ENCODE measurements at regions not wholly inside any gene's neighbourhood (a gene's known extent, or its start where the extent isn't known, plus 50 kb on each side); places are given as distances from the start of the nearest gene placed in this dataset.

DNA sequence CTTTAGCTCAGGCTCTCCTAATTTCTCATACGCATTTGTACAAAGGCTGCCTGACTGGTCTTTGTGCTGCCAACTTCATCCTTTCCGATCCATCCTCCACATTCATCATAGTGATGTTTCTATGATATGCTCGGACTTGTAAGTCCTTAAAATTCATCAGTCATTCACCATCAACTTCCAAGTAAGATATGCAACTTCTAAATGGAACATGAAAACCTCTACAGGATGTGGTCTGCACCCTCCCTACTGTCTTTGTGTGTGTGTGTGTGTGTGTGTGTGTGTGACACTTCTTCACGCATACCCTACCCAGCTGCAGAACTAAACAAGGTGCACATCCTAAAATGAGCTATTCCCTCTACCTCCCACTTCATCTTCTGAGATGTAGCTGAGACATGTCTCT, 397.9 kb upstream of the NR5A2 start:
- no peak for DNase-seq (ENCODE audit: low spot score)

GRCh38 chr1:199639453-199639852, 388.1 kb upstream of the NR5A2 start:
- no peak for DNase-seq (ENCODE audit: low spot score)

DNA sequence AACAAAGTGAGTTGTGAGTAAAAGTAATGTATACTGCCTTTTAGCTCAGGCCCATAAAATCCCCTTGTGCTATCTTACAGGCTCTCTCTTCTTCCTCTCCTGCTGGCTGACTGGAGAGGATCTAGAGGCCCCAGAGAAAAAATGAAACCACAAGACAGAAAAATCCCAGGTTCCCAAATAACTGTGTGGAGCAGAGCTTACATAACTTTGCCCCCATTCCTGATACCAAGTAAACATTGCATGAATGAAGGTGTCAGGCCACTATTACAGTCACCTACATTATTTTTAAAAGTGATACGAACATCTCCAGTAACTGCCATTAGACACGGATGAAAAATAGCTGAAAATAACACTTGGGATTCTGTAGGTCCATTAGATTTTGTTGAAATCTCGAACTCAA, 386.0 kb upstream of the NR5A2 start:
- no peak for DNase-seq (ENCODE audit: low spot score)

DNA sequence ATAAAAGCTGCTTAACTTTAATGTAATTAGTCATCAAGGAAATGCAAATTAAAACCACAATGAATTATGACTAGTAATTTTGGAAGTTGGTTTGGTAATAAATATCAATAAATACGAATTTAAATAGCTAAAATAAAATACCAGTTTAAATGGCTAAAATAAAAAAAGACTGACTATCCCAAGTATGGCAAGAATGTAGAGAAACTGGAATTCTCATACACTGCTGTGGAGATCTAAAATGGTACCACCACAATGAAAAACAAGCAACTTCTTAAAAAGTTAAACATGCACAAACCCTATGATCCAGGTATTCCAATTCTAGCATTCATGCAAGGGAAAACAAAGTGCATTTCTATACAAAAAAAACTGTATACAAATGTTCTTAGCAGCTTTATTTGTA, 382.6 kb upstream of the NR5A2 start:
- DNase-seq (ENCODE audit: low spot score), result no peak

DNA sequence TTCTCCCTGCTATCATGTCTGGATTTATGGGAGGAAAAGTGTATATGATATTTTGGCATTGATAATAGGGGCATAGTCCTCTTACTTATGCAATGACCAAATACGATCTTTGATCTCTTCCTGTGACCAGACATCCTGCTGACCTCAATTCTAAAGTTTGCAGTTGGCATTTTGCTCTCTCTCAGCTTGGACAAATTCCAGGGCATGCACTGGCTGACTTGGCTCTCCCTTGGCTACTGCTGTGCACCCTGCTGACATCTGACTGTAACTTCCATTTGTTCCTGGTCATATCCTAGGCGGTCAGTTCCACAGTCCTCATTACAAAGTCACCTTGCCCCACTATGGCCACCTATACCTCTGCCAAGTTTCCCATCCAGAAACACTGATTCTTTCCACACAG, 380.7 kb upstream of the NR5A2 start:
- DNase-seq (ENCODE audit: low spot score), result no peak

GRCh38 chr1:199657449-199657848, 370.1 kb upstream of the NR5A2 start:
- no peak for DNase-seq (ENCODE audit: low spot score)

DNA sequence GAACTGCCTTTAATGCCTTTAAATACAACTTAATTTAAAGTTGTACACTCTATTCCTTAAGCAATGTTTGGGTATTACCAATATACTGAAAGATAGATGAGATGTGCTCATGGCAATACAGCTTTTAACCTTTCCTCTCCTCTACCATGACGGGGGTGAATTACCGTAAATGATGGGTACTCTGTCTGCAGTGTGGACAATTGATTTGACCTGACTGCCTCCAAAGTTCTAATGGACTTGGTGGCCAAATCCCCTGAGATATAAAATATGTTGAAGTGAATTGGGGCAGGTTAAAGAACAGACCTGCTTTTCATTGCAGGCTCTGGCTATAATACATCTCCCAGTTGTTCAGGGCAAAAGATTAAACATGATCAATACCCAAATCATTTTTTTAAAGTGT, 367.4 kb upstream of the NR5A2 start:
- no peak for DNase-seq (ENCODE audit: low spot score)

DNA sequence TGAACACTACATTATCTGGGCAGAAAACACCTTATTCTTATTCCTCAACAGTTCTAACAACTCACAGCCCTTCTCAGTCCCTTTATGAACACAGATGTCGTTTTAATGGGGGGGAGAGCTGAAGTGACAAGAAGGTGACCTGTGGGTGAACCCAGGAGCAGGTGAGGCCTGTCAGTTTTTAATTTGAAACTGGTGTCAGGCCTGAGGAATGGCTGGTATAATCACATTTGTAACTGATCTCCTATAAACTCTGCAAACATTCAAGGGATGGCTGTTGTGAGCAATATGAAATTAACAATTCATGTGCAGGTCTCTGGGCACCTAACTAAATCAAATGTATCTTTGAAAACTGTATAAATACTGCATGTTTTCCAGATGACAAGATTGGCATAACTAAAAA, 362.1 kb upstream of the NR5A2 start:
- no peak for DNase-seq (ENCODE audit: low spot score)

GRCh38 chr1:199667089-199667488, 360.4 kb upstream of the NR5A2 start:
- no peak for DNase-seq (ENCODE audit: low spot score)

DNA sequence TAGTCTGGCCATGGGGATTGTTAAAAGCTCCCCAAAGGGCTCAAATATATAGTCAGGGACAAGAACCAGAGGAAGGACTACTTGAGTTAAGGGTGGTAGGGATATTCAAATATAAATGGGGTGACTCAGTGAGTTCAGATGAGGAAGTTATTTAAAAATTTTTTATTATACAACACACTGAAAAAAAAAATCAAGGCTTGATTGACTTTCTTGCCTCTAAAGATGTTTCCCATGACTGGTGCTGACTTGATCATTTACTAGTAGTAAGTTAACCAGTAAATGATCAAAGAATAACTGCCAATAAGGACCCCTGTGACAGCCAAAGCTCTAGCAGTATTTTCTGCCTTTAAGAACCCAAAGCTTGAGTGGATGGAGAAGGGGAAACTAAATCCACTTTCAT, 357.6 kb upstream of the NR5A2 start:
- DNase-seq (ENCODE audit: low spot score), result no peak

DNA sequence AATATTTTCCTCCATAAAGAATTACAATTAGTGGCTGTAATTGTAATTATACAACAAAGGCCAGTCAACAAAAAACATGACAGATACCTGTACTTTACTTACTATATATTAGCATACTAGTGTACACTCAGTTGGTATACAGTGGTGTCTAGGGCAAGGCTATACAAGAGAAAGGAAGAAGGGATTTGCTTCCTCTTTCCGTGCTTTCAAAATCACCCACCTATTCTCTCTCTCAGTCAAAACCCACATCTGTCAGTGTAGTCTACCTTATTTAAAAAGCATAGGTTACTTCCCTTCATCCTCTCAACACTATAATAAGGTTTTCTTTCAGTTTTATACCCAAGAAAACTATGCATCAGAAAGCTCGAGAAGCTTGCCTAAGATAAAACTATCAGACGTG, 355.8 kb upstream of the NR5A2 start:
- DNase-seq (ENCODE audit: low spot score), result no peak

DNA sequence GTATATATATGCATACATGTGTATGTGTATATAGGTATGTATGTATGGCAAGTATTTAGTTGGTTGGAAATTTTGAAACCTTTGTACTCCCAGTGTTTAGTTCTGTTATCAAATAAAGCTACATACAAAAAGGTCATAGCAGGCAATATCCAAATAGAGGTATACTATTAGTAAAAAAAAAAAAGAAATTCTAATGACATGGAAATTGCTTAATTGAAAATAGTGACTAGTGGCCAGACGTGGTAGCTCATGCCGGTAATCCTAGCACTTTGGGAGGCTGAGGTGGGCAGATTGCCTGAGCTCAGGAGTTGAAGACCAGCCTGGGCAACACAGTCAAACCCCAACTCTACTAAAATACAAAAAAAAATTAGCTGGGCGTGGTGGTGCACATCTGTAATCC, 351.6 kb upstream of the NR5A2 start:
- DNase-seq (ENCODE audit: low spot score), result no peak

- no peak for DNase-seq (ENCODE audit: low spot score)
These were observed 348.7 kb upstream of the NR5A2 start for GRCh38 chr1:199678771-199679170.

DNA sequence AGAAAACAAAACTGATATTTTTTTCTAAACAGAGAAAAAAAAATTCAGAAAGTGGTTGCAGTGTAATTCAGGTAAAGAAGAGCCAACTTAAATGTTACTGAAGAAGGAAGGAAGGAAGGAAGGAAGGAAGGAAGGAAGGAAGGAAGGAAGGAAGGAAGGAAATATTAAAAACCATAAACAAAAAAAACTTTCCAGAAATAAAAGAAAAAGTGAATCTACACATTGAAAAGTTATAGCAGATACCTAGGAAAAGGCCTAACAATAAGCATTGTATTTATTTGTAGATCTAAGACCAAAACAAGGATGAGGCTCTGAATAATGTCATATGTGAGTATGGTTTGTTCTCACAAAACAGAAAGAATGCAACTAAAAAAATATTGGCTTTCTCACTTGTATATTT, 345.4 kb upstream of the NR5A2 start:
- DNase-seq (ENCODE audit: low spot score), result no peak

DNA sequence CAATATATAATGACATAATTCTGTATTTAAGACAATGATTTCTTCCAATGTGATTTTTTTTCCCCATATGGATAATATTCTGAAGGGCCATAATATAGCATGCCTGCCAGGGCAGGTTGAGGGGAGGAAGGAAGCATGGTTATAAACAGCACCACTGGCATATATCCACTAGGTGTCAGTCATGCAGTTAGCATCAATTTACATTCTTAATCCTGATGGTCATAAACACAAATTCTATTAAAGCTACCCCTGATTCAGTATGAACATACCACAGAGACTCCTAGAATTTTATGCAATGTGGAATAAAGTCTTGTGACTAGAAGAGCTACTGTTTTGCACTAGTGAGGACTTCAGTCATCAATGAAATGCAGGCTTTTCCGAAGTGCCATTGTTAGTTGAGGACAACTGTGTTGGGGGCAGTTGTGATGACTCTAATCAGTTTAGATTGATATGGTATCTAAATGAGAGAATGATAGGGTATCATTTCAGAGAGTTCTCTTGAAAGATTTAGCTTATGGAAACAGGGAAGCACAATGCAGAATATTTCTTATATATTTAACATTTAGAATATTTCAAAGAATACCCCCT, 342.7 kb upstream of the NR5A2 start:
- DNase-seq (ENCODE audit: low spot score), result peak; percentile 63

- peak; percentile 55 for DNase-seq (ENCODE audit: low spot score)
These were observed 342.1 kb upstream of the NR5A2 start for GRCh38 chr1:199685369-199685768.

DNA sequence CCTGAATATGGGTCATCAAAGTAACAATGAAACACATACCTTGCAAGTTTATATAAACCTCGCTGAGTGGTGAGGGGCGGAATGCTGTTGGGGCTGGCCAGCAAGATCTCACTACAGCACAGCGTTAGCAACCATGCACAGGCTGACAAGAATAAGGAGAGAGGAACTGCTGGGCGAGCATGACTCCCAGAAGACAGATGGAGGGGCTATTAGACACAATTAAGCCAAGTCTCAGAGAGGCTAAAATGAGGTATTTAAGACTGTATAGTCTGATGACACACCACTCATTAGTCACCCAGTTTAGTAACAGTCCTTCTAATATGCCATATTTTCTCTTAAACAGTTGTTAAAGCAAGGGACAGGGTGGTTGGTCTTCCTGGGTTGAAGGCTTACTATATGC, 340.2 kb upstream of the NR5A2 start:
- DNase-seq (ENCODE audit: low spot score), result peak; percentile 12

- DNase-seq (ENCODE audit: low spot score), result no peak
These were observed 339.3 kb upstream of the NR5A2 start for GRCh38 chr1:199688133-199688676.

- DNase-seq (ENCODE audit: low spot score), result no peak
These were observed 338.7 kb upstream of the NR5A2 start for GRCh38 chr1:199688774-199689173.

DNA sequence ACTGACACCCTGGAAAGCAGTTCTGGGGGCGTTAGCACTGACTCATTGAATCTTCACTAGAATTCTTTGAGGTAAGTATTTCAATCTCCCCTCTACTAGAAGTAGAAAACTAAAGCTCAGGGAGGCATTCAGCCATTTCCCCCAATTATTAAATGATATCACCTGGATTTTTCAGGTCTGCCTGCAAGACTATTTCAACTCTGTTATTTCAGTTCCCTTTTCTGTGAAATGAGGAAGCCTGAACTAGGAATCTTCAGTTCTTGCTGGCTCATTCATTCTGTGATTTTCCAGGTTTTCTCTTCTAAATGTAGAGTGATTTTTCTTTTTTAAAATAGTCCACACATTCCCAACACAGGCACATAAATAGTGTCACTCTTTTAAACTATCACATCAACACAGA, 337.0 kb upstream of the NR5A2 start:
- DNase-seq (ENCODE audit: low spot score), result no peak

DNA sequence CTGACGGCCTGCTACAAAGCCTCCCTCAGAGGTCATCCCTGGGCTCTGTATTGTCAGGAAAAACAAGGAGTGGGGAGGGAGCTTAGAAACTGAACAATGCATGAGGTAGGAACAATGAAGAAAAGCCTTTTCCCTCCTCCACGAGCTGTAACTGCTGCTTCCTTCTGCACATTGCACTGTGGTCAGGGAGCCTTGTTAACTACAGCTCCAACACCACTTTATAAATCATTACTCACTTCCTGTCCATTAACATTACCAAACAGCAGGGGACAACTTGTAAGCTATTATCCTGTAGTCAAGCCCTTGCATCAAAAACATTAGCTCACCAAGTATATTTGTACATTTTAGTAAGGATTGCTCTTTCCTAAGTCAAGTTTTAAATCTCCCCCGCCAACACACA, 336.0 kb upstream of the NR5A2 start:
- DNase-seq (ENCODE audit: low spot score), result peak; percentile 66

DNA sequence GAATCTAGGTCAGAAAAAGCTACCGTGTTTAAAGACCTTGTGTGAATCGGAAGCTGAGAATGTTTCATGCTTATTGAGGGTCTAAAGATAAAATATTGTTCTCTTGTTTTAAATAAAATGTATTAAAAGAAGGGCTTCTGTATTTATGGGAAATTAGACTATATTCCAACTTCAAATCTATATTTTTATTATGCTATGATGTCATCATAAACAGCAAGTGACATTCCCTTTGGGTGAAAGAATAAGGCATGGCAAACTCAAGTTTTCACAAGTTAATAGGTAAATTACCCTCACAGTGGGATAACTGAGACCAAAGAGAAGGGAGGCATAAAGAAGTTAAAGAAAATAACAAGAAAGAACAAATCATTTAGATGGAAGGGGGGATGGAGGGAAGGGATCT, 333.8 kb upstream of the NR5A2 start:
- no peak for DNase-seq (ENCODE audit: low spot score)

- DNase-seq (ENCODE audit: low spot score), result no peak
These were observed 331.3 kb upstream of the NR5A2 start for GRCh38 chr1:199696225-199696624.

DNA sequence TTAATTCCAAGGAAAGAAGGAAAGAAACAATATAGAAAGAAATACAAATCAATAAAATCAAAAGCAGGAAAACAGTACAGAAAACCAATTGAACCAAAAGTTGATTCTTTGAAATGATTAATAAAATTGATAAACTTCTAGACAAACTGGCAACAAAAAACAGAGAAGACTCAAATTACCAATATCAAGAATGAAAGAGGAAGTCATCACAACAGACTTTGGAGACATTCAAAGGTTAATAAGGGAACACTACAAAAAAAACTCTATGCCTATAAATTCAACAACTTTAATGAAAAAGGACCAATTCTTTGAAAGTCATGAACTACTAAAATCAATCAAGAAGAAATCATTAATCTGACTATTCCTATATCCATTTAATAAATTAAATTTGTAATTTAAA, 329.3 kb upstream of the NR5A2 start:
- DNase-seq (ENCODE audit: low spot score), result no peak

DNA sequence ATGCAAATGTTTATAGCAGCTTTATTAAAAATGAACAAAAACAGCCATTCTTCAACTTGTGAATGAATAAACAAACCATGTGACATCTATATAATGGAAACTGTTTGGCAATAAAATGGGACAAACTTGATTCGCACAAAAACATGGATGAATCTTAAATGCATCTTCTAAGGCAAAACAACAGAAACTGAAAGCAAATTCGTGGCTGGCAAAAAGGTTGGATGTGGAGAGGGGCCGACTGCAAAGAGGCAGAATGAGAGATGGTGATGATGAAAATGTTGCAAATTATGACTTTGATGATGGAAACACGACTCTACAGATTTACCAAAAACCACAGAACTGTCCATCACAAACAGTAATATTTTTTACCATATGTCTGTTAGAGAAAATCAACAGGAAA, 327.0 kb upstream of the NR5A2 start:
- no peak for DNase-seq (ENCODE audit: low spot score)
